Adrenal gland (tissue), 9 donors: ENCODE measurements at regions not wholly inside any gene's neighbourhood (a gene's known extent, or its start where the extent isn't known, plus 50 kb on each side); places are given as distances from the start of the nearest gene placed in this dataset.

Source experiments
- DNase-seq, 7 donors: peaks; one replicate each; pipeline ENCODE4 v3.0.0-alpha.2; 2019 to 2020
- H3K27ac ChIP-seq, 5 donors: fragments of 200-600 bp; sonication (generic) in 4 of 5; 1 replicate in 3 of 5; 2 replicates in 2 of 5; pipeline versions ENCODE4 v1.5.1 to v1.8.0; 2016 to 2020; ENCODE audit warnings: mild to moderate bottlenecking in 1 of 5
- H3K27me3 ChIP-seq: fragments of 200-600 bp; 2 replicates; pipeline ENCODE4 v1.8.0; 2021
- H3K36me3 ChIP-seq, 2 donors: fragments of 200-600 bp; replicated peaks in 1 of 2; 1 replicate in 1 of 2; 2 replicates in 1 of 2; pipeline versions ENCODE4 v1.5.1 to v1.8.0; 2018 to 2022
- H3K4me1 ChIP-seq, 2 donors: fragments of 200-600 bp; replicated peaks in 1 of 2; 1 replicate in 1 of 2; 2 replicates in 1 of 2; pipeline versions ENCODE4 v1.5.1 to v1.8.0; 2018 to 2021
- H3K4me3 ChIP-seq, 4 donors: fragments of 200-600 bp; sonication (generic) in 3 of 4; one replicate each; pipeline ENCODE4 v1.5.1; 2016 to 2018
- H3K9me3 ChIP-seq, 3 donors: fragments of 200-600 bp; sonication (generic) in 1 of 3; replicated peaks in 1 of 3; 1 replicate in 2 of 3; 2 replicates in 1 of 3; pipeline versions ENCODE4 v1.5.1 to v1.8.0; 2016 to 2021
- POLR2A ChIP-seq, 2 donors: fragments of 450-650 bp; IDR thresholded peaks; one replicate each; pipeline ENCODE4 v1.6.1; 2017; ENCODE audit warnings: antibody characterized with exemption in 2 of 2, mild to moderate bottlenecking in 2 of 2, moderate library complexity in 1 of 2
- WGBS, 4 donors: extraction: QIAGEN DNeasy Blood & Tissue Kit in 2 of 4; methylation state at CpG; one replicate each; pipeline versions ENCODE4 v1.1.5 to v1.1.7; 2013 to 2017; 5-methylcytosine and 5-hydroxymethylcytosine counted together
- intact Hi-C, 2 donors: fragments of 100-400 bp; cut with DNase I; formaldehyde crosslinking; loops; one replicate each; pipeline versions ENCODE4 v1.14.1 to v1.15.0; 2022 to 2023
- TF ChIP-seq, protein P1 (sequence below), 6 experiments: fragments of 450-650 bp in 4 of 6; fragments of 200-600 bp in 2 of 6; sonication (generic) in 1 of 6; IDR thresholded peaks; 1 replicate in 5 of 6; 2 replicates in 1 of 6; pipeline versions ENCODE4 v1.5.1 to v1.8.0; 2016 to 2021; ENCODE audit warnings: antibody characterized with exemption in 6 of 6, mild to moderate bottlenecking in 2 of 6, moderate library complexity in 1 of 6
- donor health status: healthy with polysubstance abuse.
- donor health status: Bipolar disorder and iron deficiency.
- donor health status: DM: yes; HTN: yes; CAD: no.
- donor health status: DM: no; HTN: no; CAD: no.
- donor health status: DM: no; HTN: no; CAD: no.

GRCh38 chr7:138176060-138176459, 99.8 kb downstream of the AKR1D1 start:
- TF ChIP-seq, protein P1, sequence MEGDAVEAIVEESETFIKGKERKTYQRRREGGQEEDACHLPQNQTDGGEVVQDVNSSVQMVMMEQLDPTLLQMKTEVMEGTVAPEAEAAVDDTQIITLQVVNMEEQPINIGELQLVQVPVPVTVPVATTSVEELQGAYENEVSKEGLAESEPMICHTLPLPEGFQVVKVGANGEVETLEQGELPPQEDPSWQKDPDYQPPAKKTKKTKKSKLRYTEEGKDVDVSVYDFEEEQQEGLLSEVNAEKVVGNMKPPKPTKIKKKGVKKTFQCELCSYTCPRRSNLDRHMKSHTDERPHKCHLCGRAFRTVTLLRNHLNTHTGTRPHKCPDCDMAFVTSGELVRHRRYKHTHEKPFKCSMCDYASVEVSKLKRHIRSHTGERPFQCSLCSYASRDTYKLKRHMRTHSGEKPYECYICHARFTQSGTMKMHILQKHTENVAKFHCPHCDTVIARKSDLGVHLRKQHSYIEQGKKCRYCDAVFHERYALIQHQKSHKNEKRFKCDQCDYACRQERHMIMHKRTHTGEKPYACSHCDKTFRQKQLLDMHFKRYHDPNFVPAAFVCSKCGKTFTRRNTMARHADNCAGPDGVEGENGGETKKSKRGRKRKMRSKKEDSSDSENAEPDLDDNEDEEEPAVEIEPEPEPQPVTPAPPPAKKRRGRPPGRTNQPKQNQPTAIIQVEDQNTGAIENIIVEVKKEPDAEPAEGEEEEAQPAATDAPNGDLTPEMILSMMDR (IDR thresholded peaks at IDR 0.05), result no peak
- no peak for TF ChIP-seq POLR2A (IDR thresholded peaks at IDR 0.05)
- WGBS, 4 donors, result 90 to 95% (median 93%) methylated on average over 5 of the region's 5 CpGs
- Histone ChIP-seq H3K27ac (no peak overlapping the region), H3K27me3 (no peaks in the 10 kb centered on the region), H3K4me1 (no peaks in the 10 kb centered on the region), H3K4me3 (no peak overlapping the region), H3K9me3 (no peaks in the 10 kb centered on the region), H3K36me3 (no peaks in the 10 kb centered on the region)
- intact Hi-C loops, result no loop called here
- DNase-seq, result no peak

DNA sequence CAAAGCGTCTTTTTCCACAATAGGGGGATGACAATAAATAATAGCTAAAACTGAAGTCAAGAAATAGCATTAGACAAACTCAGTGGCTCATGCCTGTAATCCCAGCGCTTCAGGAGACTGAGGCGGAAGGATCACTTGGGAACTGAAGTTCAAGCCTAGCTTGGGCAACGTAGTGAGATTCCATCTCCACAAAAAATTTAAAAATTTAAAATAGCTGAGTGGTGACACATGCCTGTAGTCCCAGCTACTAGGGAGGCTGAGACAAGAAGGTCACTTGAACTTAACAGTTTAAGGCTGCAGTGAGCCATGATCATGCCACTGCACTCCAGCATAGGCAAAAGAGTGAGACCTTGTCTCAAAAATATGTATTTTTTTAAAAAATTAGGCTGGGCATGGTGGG, 107.9 kb downstream of the AKR1D1 start:
- Histone ChIP-seq H3K4me1 (peaks cover 0 to 5% of the 10 kb centered on the region in 2 donors), H3K36me3 (no peaks in the 10 kb centered on the region), H3K27ac (no peak overlapping the region), H3K4me3 (no peak overlapping the region), H3K27me3 (no peaks in the 10 kb centered on the region), H3K9me3 (no peaks in the 10 kb centered on the region)
- intact Hi-C loops, result no loop called here
- DNase-seq, result no peak
- TF ChIP-seq POLR2A (IDR thresholded peaks at IDR 0.05), result no peak
- TF ChIP-seq, protein P1 (IDR thresholded peaks at IDR 0.05), result no peak
- 93 to 94% (median 93%) methylated on average over 4 of the region's 4 CpGs for WGBS, 4 donors

GRCh38 chr7:138185132-138185908, 109.1 kb downstream of the AKR1D1 start:
- no peak overlapping the region for H3K4me3 ChIP-seq
- WGBS, 4 donors, result 88 to 90% (median 88%) methylated on average over 12 of the region's 12 CpGs
- no peak for TF ChIP-seq POLR2A (IDR thresholded peaks at IDR 0.05)
- TF ChIP-seq, protein P1 (IDR thresholded peaks at IDR 0.05), result no peak
- intact Hi-C loops, result no loop called here
- peaks cover 0 to 5% of the 10 kb centered on the region in 2 donors for H3K4me1 ChIP-seq
- H3K27ac ChIP-seq, result no peak overlapping the region
- H3K9me3 ChIP-seq, result no peaks in the 10 kb centered on the region
- no peak for DNase-seq
- H3K36me3 ChIP-seq, result no peaks in the 10 kb centered on the region
- H3K27me3 ChIP-seq, result no peaks in the 10 kb centered on the region

- no peak for TF ChIP-seq POLR2A (IDR thresholded peaks at IDR 0.05)
- TF ChIP-seq, protein P1 (IDR thresholded peaks at IDR 0.05), result no peak
- Histone ChIP-seq H3K36me3 (no peaks in the 10 kb centered on the region), H3K4me3 (no peak overlapping the region), H3K9me3 (no peaks in the 10 kb centered on the region), H3K27me3 (no peaks in the 10 kb centered on the region), H3K27ac (no peak overlapping the region), H3K4me1 (peaks cover 0 to 5% of the 10 kb centered on the region in 2 donors)
- DNase-seq, result peak in 5 of 7 donors; percentile 20 to 49 (median 33)
- intact Hi-C loops, result no loop called here
- WGBS, 4 donors, result 43 to 53% (median 49%) methylated on average over 6 of the region's 6 CpGs
Measured at GRCh38 chr7:138186951-138187351, 110.7 kb downstream of the AKR1D1 start.
